Keratinocyte (primary cell): ENCODE measurements at regions not wholly inside any gene's neighbourhood (a gene's known extent, or its start where the extent isn't known, plus 50 kb on each side); places are given as distances from the start of the nearest gene placed in this dataset.

Experiments
- DNase-seq: peaks from one replicate; pipeline ENCODE4 v3.0.0-alpha.2; 2011; ENCODE audit warnings: low read depth, missing footprints, low spot score
- FAIRE-seq: peaks from 2 replicates; lab custom pipeline; 2011; peaks lifted over from hg19 to GRCh38; lab: Jason Lieb, UNC
- H2AFZ ChIP-seq: 2 replicates; pipeline ENCODE4 v1.6.0; 2012; ENCODE audit warnings: low read length, control low read depth, inconsistent platforms; ENCODE audit not compliant: control insufficient read depth
- H3K27ac ChIP-seq: 2 replicates; pipeline ENCODE4 v1.5.1; 2011; ENCODE audit warnings: low read length; ENCODE audit not compliant: control insufficient read depth, insufficient read depth
- H3K27me3 ChIP-seq: 3 replicates; pipeline ENCODE4 v1.6.0; 2011; ENCODE audit warnings: low read length; ENCODE audit not compliant: control insufficient read depth, insufficient read depth; ENCODE audit errors: extremely low read depth
- H3K36me3 ChIP-seq, 2 experiments: 2 replicates in 1 of 2; 3 replicates in 1 of 2; pipeline ENCODE4 v1.5.1; 2011; ENCODE audit warnings: low read length in 2 of 2, mild to moderate bottlenecking in 1 of 2; ENCODE audit not compliant: control insufficient read depth in 2 of 2, insufficient read depth in 2 of 2; ENCODE audit errors: extremely low read depth in 1 of 2
- H3K4me1 ChIP-seq: 3 replicates; pipeline ENCODE4 v1.5.1; 2011; ENCODE audit warnings: low read length; ENCODE audit not compliant: control insufficient read depth, insufficient read depth; ENCODE audit errors: extremely low read depth
- H3K4me2 ChIP-seq: 3 replicates; pipeline ENCODE4 v1.6.0; 2011; ENCODE audit warnings: low read depth, low read length; ENCODE audit not compliant: control insufficient read depth, insufficient read depth; ENCODE audit errors: extremely low read depth
- H3K4me3 ChIP-seq, 3 experiments: fragments of 200-600 bp in 1 of 3; sonication (generic) in 1 of 3; 2 replicates in 2 of 3; 3 replicates in 1 of 3; pipeline ENCODE4 v1.5.1; 2011 to 2016; ENCODE audit warnings: low read length in 3 of 3, mild to moderate bottlenecking in 3 of 3, control low read depth in 2 of 3, inconsistent platforms in 1 of 3, low read depth in 1 of 3, mixed read lengths in 1 of 3, mixed run types in 1 of 3, moderate library complexity in 1 of 3; ENCODE audit not compliant: control insufficient read depth in 2 of 3, insufficient read depth in 2 of 3; ENCODE audit errors: extremely low read depth in 1 of 3
- H3K79me2 ChIP-seq: 2 replicates; pipeline ENCODE4 v1.6.0; 2012; ENCODE audit warnings: low read length; ENCODE audit not compliant: control insufficient read depth, insufficient read depth
- H3K9ac ChIP-seq: 3 replicates; pipeline ENCODE4 v1.6.0; 2011; ENCODE audit warnings: low read length; ENCODE audit not compliant: control insufficient read depth, insufficient read depth; ENCODE audit errors: extremely low read depth
- H3K9me1 ChIP-seq: 3 replicates; pipeline ENCODE4 v1.6.0; 2011; ENCODE audit warnings: low read length; ENCODE audit not compliant: control insufficient read depth, insufficient read depth; ENCODE audit errors: extremely low read depth
- H3K9me3 ChIP-seq: 2 replicates; pipeline ENCODE4 v1.5.1; 2012; ENCODE audit warnings: low read depth, low read length; ENCODE audit not compliant: control insufficient read depth
- H4K20me1 ChIP-seq: 3 replicates; pipeline ENCODE4 v1.6.0; 2011; ENCODE audit warnings: low read length; ENCODE audit not compliant: control insufficient read depth, insufficient read depth; ENCODE audit errors: extremely low read depth
- CTCF ChIP-seq, 3 experiments: IDR thresholded peaks in 1 of 3; conservative IDR thresholded peaks in 1 of 3; optimal IDR thresholded peaks in 1 of 3; 2 replicates in 2 of 3; 3 replicates in 1 of 3; pipeline versions ENCODE3 to v1.5.1; 2011; ENCODE audit warnings: low read length in 3 of 3, mild to moderate bottlenecking in 3 of 3, moderate library complexity in 2 of 3, control low read depth in 1 of 3, inconsistent platforms in 1 of 3; ENCODE audit not compliant: insufficient read depth in 2 of 3; ENCODE audit errors: extremely low read depth in 1 of 3
- EZH2 ChIP-seq: IDR thresholded peaks from one replicate; pipeline ENCODE4 v1.6.1; 2012; ENCODE audit warnings: inconsistent platforms, mild to moderate bottlenecking, low read length, moderate library complexity
- dilution Hi-C: fragments of 300-500 bp; cut with MboI; formaldehyde crosslinking; loops from one replicate; pipeline ENCODE4 v1.7.0; 2020; ENCODE audit warnings: low sequenced_read_pairs; ENCODE audit not compliant: extremely low pct_ligation_motif_present

DNA sequence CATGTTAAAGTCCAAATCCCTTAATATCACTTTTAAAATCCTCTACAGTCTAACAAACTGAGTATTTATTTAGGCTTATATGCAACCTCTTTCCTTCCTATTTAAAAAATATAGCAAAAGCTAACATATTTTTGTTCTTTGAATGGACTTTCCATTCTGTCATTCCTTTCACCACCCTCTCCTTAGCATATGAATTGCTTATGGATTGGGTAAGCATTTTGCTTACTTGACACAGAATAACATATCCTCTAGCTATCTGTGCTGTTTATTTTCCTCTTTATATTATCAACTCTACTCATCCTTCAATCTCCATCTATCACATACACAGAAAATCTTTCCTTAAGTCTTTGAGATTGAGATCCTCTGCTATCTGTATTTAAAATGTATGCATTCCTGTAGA is 206.1 kb upstream of the NEIL3 start:
- dilution Hi-C loops, result no loop called here
- no peaks in the 10 kb centered on the region for H4K20me1 ChIP-seq
- no peak for FAIRE-seq
- H3K9ac ChIP-seq, result no peak overlapping the region
- H3K4me2 ChIP-seq, result no peak overlapping the region
- H3K9me3 ChIP-seq, result no peaks in the 10 kb centered on the region
- no peaks in the 10 kb centered on the region for H3K79me2 ChIP-seq
- no peaks in the 10 kb centered on the region for H3K9me1 ChIP-seq
- H3K27ac ChIP-seq, result no peak overlapping the region
- no peak for TF ChIP-seq EZH2
- TF ChIP-seq CTCF (optimal IDR thresholded peaks at IDR 0.05 in 1 of 3, IDR thresholded peaks at IDR 0.05 in 1 of 3, conservative IDR thresholded peaks at IDR 0.05 in 1 of 3; ENCODE audit: extremely low read depth in 1 of 3, insufficient read depth in 2 of 3, low read length in 3 of 3), result no peak
- H3K36me3 ChIP-seq, result no peaks in the 10 kb centered on the region
- no peaks in the 10 kb centered on the region for H3K27me3 ChIP-seq
- H2AFZ ChIP-seq, result no peak overlapping the region
- H3K4me1 ChIP-seq, result no peaks in the 10 kb centered on the region
- no peak for DNase-seq
- H3K4me3 ChIP-seq, result no peak overlapping the region

DNA sequence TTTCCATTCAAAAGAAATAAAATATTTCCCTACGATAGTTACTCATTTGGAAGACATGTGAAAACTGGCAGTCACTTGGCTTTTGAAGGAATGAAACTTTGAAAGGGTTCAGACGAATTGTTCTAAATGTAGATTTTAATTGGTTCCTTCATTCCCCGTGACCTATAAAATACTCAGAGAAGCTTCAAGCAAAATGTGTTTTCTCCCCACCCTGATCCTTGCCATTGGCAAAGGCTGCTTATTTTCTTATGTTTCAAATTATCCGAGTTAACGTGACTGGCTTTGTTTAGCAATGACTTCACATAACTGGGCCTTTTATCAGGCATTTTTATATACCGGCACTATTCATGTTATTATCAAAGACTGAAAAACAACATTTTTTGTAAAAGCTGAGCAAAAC is 204.1 kb upstream of the NEIL3 start:
- no peak for FAIRE-seq

More for the DNA sequence above, 204.1 kb upstream of the NEIL3 start:
- Histone ChIP-seq H3K4me3 (no peak overlapping the region), H3K27ac (no peak overlapping the region), H3K9me1 (no peaks in the 10 kb centered on the region), H2AFZ (no peak overlapping the region), H4K20me1 (no peaks in the 10 kb centered on the region), H3K27me3 (no peaks in the 10 kb centered on the region), H3K9ac (no peak overlapping the region), H3K9me3 (no peaks in the 10 kb centered on the region), H3K4me1 (no peaks in the 10 kb centered on the region), H3K79me2 (no peaks in the 10 kb centered on the region), H3K36me3 (no peaks in the 10 kb centered on the region), H3K4me2 (no peak overlapping the region)
- dilution Hi-C loops, result no loop called here
- DNase-seq, result no peak
- TF ChIP-seq EZH2 (no peak), CTCF (optimal IDR thresholded peaks at IDR 0.05 in 1 of 3, IDR thresholded peaks at IDR 0.05 in 1 of 3, conservative IDR thresholded peaks at IDR 0.05 in 1 of 3; ENCODE audit: extremely low read depth in 1 of 3, insufficient read depth in 2 of 3, low read length in 3 of 3) (no peak)
